Hepatocyte (in vitro differentiated cells): ENCODE measurements at regions not wholly inside any gene's neighbourhood (a gene's known extent, or its start where the extent isn't known, plus 50 kb on each side); places are given as distances from the start of the nearest gene placed in this dataset.

Source experiments
- DNase-seq: peaks from one replicate; pipeline ENCODE4 v3.0.0-alpha.2; 2016; ENCODE audit warnings: low spot score
- H2AFZ ChIP-seq: fragments of 200-600 bp; sonication (generic); 2 replicates; pipeline ENCODE4 v1.6.0; 2016; ENCODE audit warnings: antibody characterized with exemption, mild to moderate bottlenecking
- H3K27ac ChIP-seq: fragments of 200-600 bp; sonication (generic); 2 replicates; pipeline ENCODE4 v1.5.1; 2016; ENCODE audit warnings: mild to moderate bottlenecking
- H3K27me3 ChIP-seq: fragments of 200-600 bp; sonication (generic); 2 replicates; pipeline ENCODE4 v1.6.1; 2016
- H3K36me3 ChIP-seq: fragments of 200-600 bp; sonication (generic); replicated peaks from 2 replicates; pipeline ENCODE4 v1.5.1; 2016; ENCODE audit warnings: low read depth; ENCODE audit not compliant: insufficient read depth
- H3K4me1 ChIP-seq: fragments of 200-600 bp; sonication (generic); 2 replicates; pipeline ENCODE4 v1.5.1; 2016; ENCODE audit warnings: mild to moderate bottlenecking, moderate library complexity; ENCODE audit not compliant: insufficient read depth
- H3K4me2 ChIP-seq: fragments of 200-600 bp; sonication (generic); 2 replicates; pipeline ENCODE4 v1.6.0; 2016
- H3K4me3 ChIP-seq: fragments of 200-600 bp; sonication (generic); 2 replicates; pipeline ENCODE4 v1.5.1; 2016; ENCODE audit warnings: mild to moderate bottlenecking
- H3K79me2 ChIP-seq: fragments of 200-600 bp; sonication (generic); 2 replicates; pipeline ENCODE4 v1.6.0; 2017; ENCODE audit warnings: mild to moderate bottlenecking
- H3K9me2 ChIP-seq: fragments of 200-600 bp; sonication (generic); replicated peaks from 2 replicates; pipeline ENCODE4 v1.6.0; 2017; ENCODE audit warnings: mild to moderate bottlenecking; ENCODE audit not compliant: insufficient read depth
- H3K9me3 ChIP-seq: fragments of 200-600 bp; sonication (generic); 2 replicates; pipeline ENCODE4 v1.5.1; 2016; ENCODE audit warnings: low read depth, mild to moderate bottlenecking
- H4K20me1 ChIP-seq: fragments of 200-600 bp; sonication (generic); 2 replicates; pipeline ENCODE4 v1.6.0; 2016; ENCODE audit warnings: mild to moderate bottlenecking; ENCODE audit not compliant: insufficient read depth, poor library complexity, severe bottlenecking
- CTCF ChIP-seq: fragments of 200-600 bp; sonication (generic); IDR thresholded peaks from 2 replicates; pipeline ENCODE4 v1.5.1; 2016; ENCODE audit warnings: antibody characterized with exemption, mild to moderate bottlenecking; ENCODE audit not compliant: poor library complexity
- EZH2 ChIP-seq: fragments of 200-600 bp; sonication (generic); IDR thresholded peaks from 2 replicates; pipeline ENCODE4 v1.6.1; 2016; ENCODE audit warnings: antibody characterized with exemption, mild to moderate bottlenecking, borderline replicate concordance
- EZH2phosphoT487 ChIP-seq: fragments of 200-600 bp; sonication (generic); IDR thresholded peaks from one replicate; pipeline ENCODE4 v1.6.1; 2018; ENCODE audit warnings: antibody characterized with exemption, mild to moderate bottlenecking, low read depth, moderate library complexity; ENCODE audit not compliant: unreplicated experiment, severe bottlenecking
- WGBS: methylation state at CpG from one replicate; pipeline ENCODE4 v1.1.6; 2016; ENCODE audit warnings: low lambda C conversion rate; ENCODE audit errors: missing lambda C conversion rate; 5-methylcytosine and 5-hydroxymethylcytosine counted together

GRCh38 chr14:76697246-76697905 is 63.9 kb upstream of the VASH1 start:
- no peaks in the 10 kb centered on the region for H3K36me3 ChIP-seq
- H3K4me2 ChIP-seq, result no peak overlapping the region
- H3K9me2 ChIP-seq, result no peaks in the 10 kb centered on the region
- no peak for DNase-seq
- no peaks in the 10 kb centered on the region for H3K27me3 ChIP-seq
- no peaks in the 10 kb centered on the region for H3K4me1 ChIP-seq
- no peak overlapping the region for H3K4me3 ChIP-seq
- H2AFZ ChIP-seq, result no peak overlapping the region
- no peaks in the 10 kb centered on the region for H3K9me3 ChIP-seq
- H4K20me1 ChIP-seq, result no peaks in the 10 kb centered on the region
- WGBS, result 73% methylated on average over 5 of the region's 5 CpGs
- H3K27ac ChIP-seq, result no peak overlapping the region
- H3K79me2 ChIP-seq, result no peaks in the 10 kb centered on the region
- TF ChIP-seq EZH2, result no peak
- no peak for TF ChIP-seq EZH2phosphoT487
- TF ChIP-seq CTCF, result no peak

- no peaks in the 10 kb centered on the region for H3K9me2 ChIP-seq
- no peaks in the 10 kb centered on the region for H3K4me1 ChIP-seq
- no peak for DNase-seq
- H3K4me3 ChIP-seq, result no peak overlapping the region
- no peak overlapping the region for H3K4me2 ChIP-seq
- no peak overlapping the region for H2AFZ ChIP-seq
- no peaks in the 10 kb centered on the region for H3K79me2 ChIP-seq
- no peaks in the 10 kb centered on the region for H4K20me1 ChIP-seq
- H3K27ac ChIP-seq, result no peak overlapping the region
- TF ChIP-seq CTCF (no peak), EZH2 (no peak), EZH2phosphoT487 (no peak)
- 97% methylated on average over 4 of the region's 4 CpGs for WGBS
- no peaks in the 10 kb centered on the region for H3K27me3 ChIP-seq
- no peaks in the 10 kb centered on the region for H3K9me3 ChIP-seq
- no peaks in the 10 kb centered on the region for H3K36me3 ChIP-seq
Observed at GRCh38 chr14:76698191-76698590, 63.1 kb upstream of the VASH1 start.

GRCh38 chr14:76698631-76699030 is 62.6 kb upstream of the VASH1 start:
- H3K27ac ChIP-seq, result no peak overlapping the region
- WGBS, result 95% methylated on average over 3 of the region's 3 CpGs
- no peak for DNase-seq
- H4K20me1 ChIP-seq, result no peaks in the 10 kb centered on the region
- no peaks in the 10 kb centered on the region for H3K4me1 ChIP-seq
- H3K36me3 ChIP-seq, result no peaks in the 10 kb centered on the region
- TF ChIP-seq CTCF (no peak), EZH2 (no peak), EZH2phosphoT487 (no peak)
- H3K4me3 ChIP-seq, result no peak overlapping the region
- H3K27me3 ChIP-seq, result no peaks in the 10 kb centered on the region
- no peaks in the 10 kb centered on the region for H3K79me2 ChIP-seq
- H3K9me3 ChIP-seq, result no peaks in the 10 kb centered on the region
- H2AFZ ChIP-seq, result no peak overlapping the region
- H3K4me2 ChIP-seq, result no peak overlapping the region
- H3K9me2 ChIP-seq, result no peaks in the 10 kb centered on the region
